Suppressor macrophage treated with lipopolysaccharide for 1 hour (primary cell): ENCODE measurements at regions not wholly inside any gene's neighbourhood (a gene's known extent, or its start where the extent isn't known, plus 50 kb on each side); places are given as distances from the start of the nearest gene placed in this dataset.
"Not testable (repeated sequence)": the region's sequence is repeated elsewhere in the genome, so short reads cannot be mapped to it uniquely, and the experiment has no call there.

Experiments
- DNase-seq, 3 donors: peaks; one replicate each; pipeline ENCODE4 v3.0.0-alpha.2; 2020 to 2022

GRCh38 chr3:95312650-95313049 is 1249.8 kb downstream of the NSUN3 start:
- DNase-seq = no peak

GRCh38 chr3:95319921-95320494 is 1257.1 kb downstream of the NSUN3 start:
- DNase-seq = no peak

- DNase-seq = no peak
Measured at GRCh38 chr3:95327478-95327877, 1264.6 kb downstream of the NSUN3 start.

GRCh38 chr3:95333826-95334225 is 1271.0 kb downstream of the NSUN3 start:
- no peak for DNase-seq

- no peak for DNase-seq
Measured at GRCh38 chr3:95334461-95334860, 1271.6 kb downstream of the NSUN3 start.

GRCh38 chr3:95335517-95335916 is 1272.7 kb downstream of the NSUN3 start:
- no peak for DNase-seq

GRCh38 chr3:95338446-95338845 is 1275.6 kb downstream of the NSUN3 start:
- no peak for DNase-seq

- DNase-seq = no peak
Measured at GRCh38 chr3:95341314-95341713, 1278.5 kb downstream of the NSUN3 start.

- DNase-seq = no peak
Measured at GRCh38 chr3:95343228-95343627, 1280.4 kb downstream of the NSUN3 start.

GRCh38 chr3:95343767-95344166 is 1280.9 kb downstream of the NSUN3 start:
- no peak for DNase-seq

- DNase-seq = not testable (repeated sequence)
Measured at GRCh38 chr3:95347936-95348335, 1285.1 kb downstream of the NSUN3 start.

GRCh38 chr3:95348879-95349278 is 1286.0 kb downstream of the NSUN3 start:
- DNase-seq = no peak

- DNase-seq = no peak
Measured at GRCh38 chr3:95350049-95350448, 1287.2 kb downstream of the NSUN3 start.

GRCh38 chr3:95351158-95351557 is 1288.3 kb downstream of the NSUN3 start:
- DNase-seq = no peak

GRCh38 chr3:95352471-95352870 is 1289.6 kb downstream of the NSUN3 start:
- no peak for DNase-seq

- no peak for DNase-seq
Measured at GRCh38 chr3:95354489-95354888, 1291.6 kb downstream of the NSUN3 start.

- no peak for DNase-seq
Measured at GRCh38 chr3:95356764-95357501, 1294.1 kb downstream of the NSUN3 start.

- no peak for DNase-seq
Measured at GRCh38 chr3:95387242-95388021, 1324.6 kb downstream of the NSUN3 start.

- DNase-seq = no peak
Measured at GRCh38 chr3:95389725-95390313, 1327.0 kb downstream of the NSUN3 start.

- no peak for DNase-seq
Measured at GRCh38 chr3:95394286-95394685, 1331.4 kb downstream of the NSUN3 start.

GRCh38 chr3:95399585-95399984 is 1336.7 kb downstream of the NSUN3 start:
- DNase-seq = no peak

GRCh38 chr3:95401693-95402092 is 1338.8 kb downstream of the NSUN3 start:
- DNase-seq = no peak

- no peak for DNase-seq
Measured at GRCh38 chr3:95407709-95408463, 1345.0 kb downstream of the NSUN3 start.
